Trophoblast cell (in vitro differentiated cells and primary cell): ENCODE measurements at regions not wholly inside any gene's neighbourhood (a gene's known extent, or its start where the extent isn't known, plus 50 kb on each side); places are given as distances from the start of the nearest gene placed in this dataset.
A peak's percentile ranks its signal among the peaks of the same experiment; 100 is the strongest.

Experiments used
- DNase-seq, 2 donors: peaks; one replicate each; pipeline ENCODE4 v3.0.0-alpha.2; 2016
- H2AFZ ChIP-seq: 2 replicates; pipeline ENCODE4 v1.6.1; 2013; ENCODE audit warnings: low read length, moderate library complexity, mild to moderate bottlenecking; ENCODE audit not compliant: insufficient read depth, poor library complexity
- H2AK5ac ChIP-seq: 2 replicates; pipeline ENCODE4 v1.6.1; 2013; ENCODE audit warnings: mild to moderate bottlenecking, low read length
- H2BK120ac ChIP-seq: 2 replicates; pipeline ENCODE4 v1.6.1; 2013; ENCODE audit warnings: low read length, mild to moderate bottlenecking, moderate library complexity; ENCODE audit not compliant: insufficient read depth, poor library complexity
- H2BK12ac ChIP-seq: 2 replicates; pipeline ENCODE4 v1.6.1; 2013; ENCODE audit warnings: mild to moderate bottlenecking, low read length, moderate library complexity
- H2BK5ac ChIP-seq: 2 replicates; pipeline ENCODE4 v1.6.1; 2013; ENCODE audit warnings: low read length, low read depth, moderate library complexity, mild to moderate bottlenecking; ENCODE audit not compliant: poor library complexity
- H3K14ac ChIP-seq: 2 replicates; pipeline ENCODE4 v1.6.1; 2013; ENCODE audit warnings: mild to moderate bottlenecking, low read length
- H3K18ac ChIP-seq: 2 replicates; pipeline ENCODE4 v1.6.1; 2013; ENCODE audit warnings: mild to moderate bottlenecking, low read length
- H3K23ac ChIP-seq: 2 replicates; pipeline ENCODE4 v1.6.1; 2013; ENCODE audit warnings: low read length
- H3K27ac ChIP-seq: 2 replicates; pipeline ENCODE4 v1.5.1; 2013; ENCODE audit warnings: low read depth, mild to moderate bottlenecking, inconsistent platforms, low read length, moderate library complexity
- H3K27me3 ChIP-seq: 2 replicates; pipeline ENCODE4 v1.6.1; 2013; ENCODE audit warnings: inconsistent platforms, mild to moderate bottlenecking, low read length, moderate library complexity; ENCODE audit not compliant: insufficient read depth
- H3K36me3 ChIP-seq, 2 experiments: 1 replicate in 1 of 2; 2 replicates in 1 of 2; pipeline ENCODE4 v1.6.1; 2013; ENCODE audit warnings: low read length in 2 of 2, mild to moderate bottlenecking in 2 of 2, moderate library complexity in 1 of 2; ENCODE audit not compliant: insufficient read depth in 2 of 2, control insufficient read depth in 1 of 2
- H3K4ac ChIP-seq: 2 replicates; pipeline ENCODE4 v1.6.1; 2013; ENCODE audit warnings: low read depth, mild to moderate bottlenecking, low read length, moderate library complexity
- H3K4me1 ChIP-seq, 2 experiments: 1 replicate in 1 of 2; 2 replicates in 1 of 2; pipeline ENCODE4 v1.6.1; 2013; ENCODE audit warnings: low read length in 2 of 2, mild to moderate bottlenecking in 2 of 2, moderate library complexity in 1 of 2; ENCODE audit not compliant: insufficient read depth in 2 of 2, control insufficient read depth in 1 of 2
- H3K4me2 ChIP-seq: 2 replicates; pipeline ENCODE4 v1.6.1; 2013; ENCODE audit warnings: inconsistent platforms, mild to moderate bottlenecking, low read length, moderate library complexity
- H3K4me3 ChIP-seq: 2 replicates; pipeline ENCODE4 v1.5.1; 2013; ENCODE audit warnings: mild to moderate bottlenecking, low read depth, low read length, inconsistent platforms
- H3K79me1 ChIP-seq: one replicate; pipeline ENCODE4 v1.6.1; 2013; ENCODE audit warnings: low read length
- H3K79me2 ChIP-seq: 2 replicates; pipeline ENCODE4 v1.6.1; 2013; ENCODE audit warnings: low read length, mild to moderate bottlenecking; ENCODE audit not compliant: control insufficient read depth, insufficient read depth, poor library complexity
- H3K9ac ChIP-seq: 2 replicates; pipeline ENCODE4 v1.6.1; 2013; ENCODE audit warnings: mild to moderate bottlenecking, low read length
- H3K9me3 ChIP-seq: 2 replicates; pipeline ENCODE4 v1.6.1; 2013; ENCODE audit warnings: low read depth, mild to moderate bottlenecking, control low read depth, inconsistent platforms, low read length; ENCODE audit not compliant: insufficient read depth
- H4K12ac ChIP-seq: 2 replicates; pipeline ENCODE4 v1.6.1; 2013; ENCODE audit warnings: low read depth, mild to moderate bottlenecking, low read length, moderate library complexity
- H4K8ac ChIP-seq: 2 replicates; pipeline ENCODE4 v1.6.1; 2013; ENCODE audit warnings: low read depth, mild to moderate bottlenecking, low read length, moderate library complexity
- H4K91ac ChIP-seq: one replicate; pipeline ENCODE4 v1.6.1; 2013; ENCODE audit warnings: low read depth, mild to moderate bottlenecking, low read length, moderate library complexity
- WGBS: extraction: QIAGEN DNeasy Blood & Tissue Kit; methylation state at CpG from one replicate; pipeline ENCODE4 v1.1.7; 2013; ENCODE audit warnings: missing lambda C conversion rate; ENCODE audit not compliant: insufficient read length, insufficient coverage; ENCODE audit errors: extremely low coverage; 5-methylcytosine and 5-hydroxymethylcytosine counted together

GRCh38 chr5:124582561-124582840, 163.9 kb downstream of the ZNF608 start:
- Histone ChIP-seq H3K23ac (no peak overlapping the region), H3K27me3 (no peaks in the 10 kb centered on the region), H3K14ac (no peak overlapping the region), H3K9ac (no peak overlapping the region), H2AK5ac (no peak overlapping the region), H4K8ac (peak overlapping the region; percentile 48), H2BK120ac (peak overlapping the region; percentile 79), H2BK12ac (peak overlapping the region; percentile 42), H4K12ac (no peak overlapping the region), H3K36me3 (peaks cover 0 to 2% of the 10 kb centered on the region in 2 experiments), H2BK5ac (peak overlapping the region; percentile 58), H3K18ac (no peak overlapping the region), H4K91ac (peak overlapping the region; percentile 66), H3K4me3 (no peak overlapping the region), H3K79me1 (peaks cover 38% of the 10 kb centered on the region), H3K9me3 (no peaks in the 10 kb centered on the region), H3K27ac (peak overlapping the region; percentile 94), H3K4ac (no peak overlapping the region), H3K4me2 (no peak overlapping the region), H2AFZ (no peak overlapping the region), H3K4me1 (peaks cover 23 to 25% of the 10 kb centered on the region in 2 experiments), H3K79me2 (peaks cover 4% of the 10 kb centered on the region)
- DNase-seq = no peak
- whole genome bisulfite sequencing = no CpG with 5 or more reads among the region's 1 CpG

- Histone ChIP-seq H3K27me3 (no peaks in the 10 kb centered on the region), H3K79me1 (peaks cover 38% of the 10 kb centered on the region), H3K4ac (peak overlapping the region; percentile 64), H3K23ac (peak overlapping the region; percentile 38), H2AFZ (no peak overlapping the region), H3K14ac (peak overlapping the region; percentile 22), H2AK5ac (no peak overlapping the region), H2BK5ac (peak overlapping the region; percentile 96), H3K18ac (peak overlapping the region; percentile 29), H4K8ac (peak overlapping the region; percentile 72), H4K12ac (no peak overlapping the region), H3K4me3 (no peak overlapping the region), H3K4me1 (peaks cover 23 to 27% of the 10 kb centered on the region in 2 experiments), H3K36me3 (peaks cover 0 to 2% of the 10 kb centered on the region in 2 experiments), H2BK120ac (peak overlapping the region; percentile 93), H4K91ac (peak overlapping the region; percentile 90), H2BK12ac (peak overlapping the region; percentile 73), H3K9me3 (no peaks in the 10 kb centered on the region), H3K79me2 (peaks cover 4% of the 10 kb centered on the region), H3K27ac (peak overlapping the region; percentile 94), H3K9ac (no peak overlapping the region), H3K4me2 (peak overlapping the region; percentile 60)
- WGBS = no CpG with 5 or more reads among the region's 10 CpGs
- no peak for DNase-seq
These were observed 164.5 kb downstream of the ZNF608 start for GRCh38 chr5:124581738-124582560.

- H3K9me3 ChIP-seq = no peaks in the 10 kb centered on the region
- H3K27ac ChIP-seq = peak overlapping the region; percentile 99
- peaks cover 23 to 28% of the 10 kb centered on the region in 2 experiments for H3K4me1 ChIP-seq
- H2AFZ ChIP-seq = peak overlapping the region; percentile 61
- peak overlapping the region; percentile 60 for H3K4me2 ChIP-seq
- peak overlapping the region; percentile 94 for H2BK120ac ChIP-seq
- peak overlapping the region; percentile 33 for H4K12ac ChIP-seq
- peak overlapping the region; percentile 96 for H4K91ac ChIP-seq
- peaks cover 38% of the 10 kb centered on the region for H3K79me1 ChIP-seq
- peak overlapping the region; percentile 94 for H3K4ac ChIP-seq
- DNase-seq = no peak
- peak overlapping the region; percentile 91 for H2BK12ac ChIP-seq
- peak overlapping the region; percentile 89 for H4K8ac ChIP-seq
- H3K9ac ChIP-seq = no peak overlapping the region
- no peaks in the 10 kb centered on the region for H3K27me3 ChIP-seq
- peak overlapping the region; percentile 97 for H2BK5ac ChIP-seq
- peaks cover 0 to 2% of the 10 kb centered on the region in 2 experiments for H3K36me3 ChIP-seq
- peaks cover 4% of the 10 kb centered on the region for H3K79me2 ChIP-seq
- H2AK5ac ChIP-seq = peak overlapping the region; percentile 87
- no CpG with 5 or more reads among the region's 9 CpGs for WGBS
- H3K18ac ChIP-seq = peak overlapping the region; percentile 92
- H3K23ac ChIP-seq = no peak overlapping the region
- no peak overlapping the region for H3K4me3 ChIP-seq
- H3K14ac ChIP-seq = peak overlapping the region; percentile 94
These were observed 165.3 kb downstream of the ZNF608 start for GRCh38 chr5:124580925-124581737.

- peak overlapping the region; percentile 97 for H2BK5ac ChIP-seq
- peaks cover 23 to 28% of the 10 kb centered on the region in 2 experiments for H3K4me1 ChIP-seq
- H3K79me2 ChIP-seq = peaks cover 4% of the 10 kb centered on the region
- H2AFZ ChIP-seq = peak overlapping the region; percentile 23
- H3K9ac ChIP-seq = no peak overlapping the region
- H4K8ac ChIP-seq = peak overlapping the region; percentile 89
- no peaks in the 10 kb centered on the region for H3K27me3 ChIP-seq
- DNase-seq = no peak
- peak overlapping the region; percentile 94 for H2BK120ac ChIP-seq
- H4K91ac ChIP-seq = peak overlapping the region; percentile 96
- no CpG with 5 or more reads among the region's 6 CpGs for WGBS
- H3K27ac ChIP-seq = peak overlapping the region; percentile 99
- H3K4me3 ChIP-seq = no peak overlapping the region
- peak overlapping the region; percentile 94 for H3K14ac ChIP-seq
- no peaks in the 10 kb centered on the region for H3K9me3 ChIP-seq
- peak overlapping the region; percentile 18 for H3K4me2 ChIP-seq
- H3K18ac ChIP-seq = no peak overlapping the region
- peaks cover 37% of the 10 kb centered on the region for H3K79me1 ChIP-seq
- peak overlapping the region; percentile 91 for H2BK12ac ChIP-seq
- H3K4ac ChIP-seq = peak overlapping the region; percentile 74
- H3K23ac ChIP-seq = no peak overlapping the region
- H4K12ac ChIP-seq = no peak overlapping the region
- H3K36me3 ChIP-seq = peaks cover 0 to 2% of the 10 kb centered on the region in 2 experiments
- H2AK5ac ChIP-seq = peak overlapping the region; percentile 44
These were observed 165.9 kb downstream of the ZNF608 start for GRCh38 chr5:124580512-124580911.
